ENCODE measurements at regions not wholly inside any gene's neighbourhood (a gene's known extent, or its start where the extent isn't known, plus 50 kb on each side); places are given as distances from the start of the nearest gene placed in this dataset.

GRCh38 chr6:11290027-11290426 is 57.6 kb upstream of the NEDD9 start:
- DNase-seq = no peak

GRCh38 chr6:11288065-11288464 is 55.6 kb upstream of the NEDD9 start:
- DNase-seq = peak in 1 of 2 experiments; percentile 35

- DNase-seq = no peak
These were observed 52.5 kb upstream of the NEDD9 start for GRCh38 chr6:11284996-11285395.

GRCh38 chr6:11283629-11284028 is 51.2 kb upstream of the NEDD9 start:
- DNase-seq = no peak

- no peak for DNase-seq
These were observed 50.4 kb upstream of the NEDD9 start for GRCh38 chr6:11282875-11283274.

Measured in NCI-H2081 (cell line).